ENCODE measurements at regions not wholly inside any gene's neighbourhood (a gene's known extent, or its start where the extent isn't known, plus 50 kb on each side); places are given as distances from the start of the nearest gene placed in this dataset.
A peak's percentile ranks its signal among the peaks of the same experiment; 100 is the strongest.

DNA sequence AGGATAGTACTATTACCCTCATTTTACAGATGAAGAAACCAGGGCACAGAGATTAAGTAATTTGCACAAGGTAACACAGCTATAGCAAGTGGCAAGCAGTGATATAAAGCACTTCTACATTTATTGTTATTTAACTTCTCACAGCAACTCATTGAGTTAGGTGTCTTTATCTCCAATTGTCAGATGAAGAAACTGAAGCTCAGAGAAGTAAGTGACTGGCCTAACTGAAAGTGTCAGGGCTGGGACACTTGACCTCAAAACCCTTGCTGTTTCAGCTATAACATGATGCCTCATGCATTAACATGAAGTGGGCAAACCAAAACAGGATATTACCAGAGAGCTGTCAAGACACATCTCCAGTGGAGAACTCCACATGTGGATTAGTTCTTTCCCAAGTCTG lies 65.8 kb upstream of the LEKR1 start:
- no peak overlapping the region for H3K4me2 ChIP-seq (ENCODE audit: insufficient read depth, low read length, poor library complexity, severe bottlenecking)
- no peak overlapping the region for H3K4me3 ChIP-seq (ENCODE audit: low read length in 2 of 2)
- no peak overlapping the region for H2AFZ ChIP-seq (ENCODE audit: low read length)
- peaks cover 5 to 21% of the 10 kb centered on the region in 2 donors for H3K4me1 ChIP-seq (ENCODE audit: control insufficient read depth in 2 of 2, insufficient read depth in 1 of 2, low read depth in 1 of 2, low read length in 2 of 2)
- H2AK5ac ChIP-seq (ENCODE audit: low read depth, low read length) = no peak overlapping the region
- peaks cover 0 to 2% of the 10 kb centered on the region in 2 donors for H3K9me3 ChIP-seq (replicated peaks in 1 of 2; ENCODE audit: control insufficient read depth in 2 of 2, insufficient read depth in 1 of 2, low read depth in 1 of 2, low read length in 2 of 2)
- no peak overlapping the region for H3K9ac ChIP-seq (ENCODE audit: low read depth, low read length, poor library complexity)
- no peak overlapping the region for H4K8ac ChIP-seq (ENCODE audit: low read depth, low read length)
- H3K27me3 ChIP-seq (ENCODE audit: control insufficient read depth in 3 of 3, insufficient read depth in 3 of 3, low read depth in 1 of 3, low read length in 3 of 3) = no peaks in the 10 kb centered on the region
- DNase-seq (ENCODE audit: low spot score) = no peak
- H2BK15ac ChIP-seq (ENCODE audit: low read length) = no peak overlapping the region
- no peak overlapping the region for H3K27ac ChIP-seq (replicated peaks; ENCODE audit: low read length)
- no peak overlapping the region for H2BK120ac ChIP-seq (ENCODE audit: low read depth, low read length)
- no peak overlapping the region for H3K18ac ChIP-seq (ENCODE audit: low read length)
- no peak overlapping the region for H2BK5ac ChIP-seq (ENCODE audit: low read length)
- no peak overlapping the region for H3K4ac ChIP-seq (ENCODE audit: low read length)
- H3K23ac ChIP-seq (ENCODE audit: low read depth, low read length, poor library complexity) = no peak overlapping the region
- H3K79me1 ChIP-seq (ENCODE audit: low read depth, low read length) = no peaks in the 10 kb centered on the region
- no peaks in the 10 kb centered on the region for H3K36me3 ChIP-seq (replicated peaks in 1 of 2; ENCODE audit: control insufficient read depth in 2 of 2, insufficient read depth in 2 of 2, low read length in 2 of 2)
- H2BK12ac ChIP-seq (ENCODE audit: low read length) = no peak overlapping the region
- no peak overlapping the region for H3K14ac ChIP-seq (ENCODE audit: low read length)
- no peak overlapping the region for H4K91ac ChIP-seq (ENCODE audit: low read depth, low read length, poor library complexity)

- Histone ChIP-seq H3K4me2 (ENCODE audit: insufficient read depth, low read length, poor library complexity, severe bottlenecking) (no peak overlapping the region), H3K27me3 (ENCODE audit: control insufficient read depth in 3 of 3, insufficient read depth in 3 of 3, low read depth in 1 of 3, low read length in 3 of 3) (no peaks in the 10 kb centered on the region), H3K23ac (ENCODE audit: low read depth, low read length, poor library complexity) (no peak overlapping the region), H3K4me3 (ENCODE audit: low read length in 2 of 2) (no peak overlapping the region), H2BK5ac (ENCODE audit: low read length) (no peak overlapping the region), H2BK120ac (ENCODE audit: low read depth, low read length) (no peak overlapping the region), H2AFZ (ENCODE audit: low read length) (peak overlapping the region; percentile 41), H3K18ac (ENCODE audit: low read length) (no peak overlapping the region), H3K4me1 (ENCODE audit: control insufficient read depth in 2 of 2, insufficient read depth in 1 of 2, low read depth in 1 of 2, low read length in 2 of 2) (peaks cover 5 to 21% of the 10 kb centered on the region in 2 donors), H3K4ac (ENCODE audit: low read length) (no peak overlapping the region), H4K91ac (ENCODE audit: low read depth, low read length, poor library complexity) (no peak overlapping the region), H3K9ac (ENCODE audit: low read depth, low read length, poor library complexity) (no peak overlapping the region), H3K14ac (ENCODE audit: low read length) (no peak overlapping the region), H3K36me3 (replicated peaks in 1 of 2; ENCODE audit: control insufficient read depth in 2 of 2, insufficient read depth in 2 of 2, low read length in 2 of 2) (no peaks in the 10 kb centered on the region), H2BK12ac (ENCODE audit: low read length) (no peak overlapping the region), H2AK5ac (ENCODE audit: low read depth, low read length) (no peak overlapping the region), H2BK15ac (ENCODE audit: low read length) (no peak overlapping the region), H3K27ac (replicated peaks; ENCODE audit: low read length) (no peak overlapping the region), H3K79me1 (ENCODE audit: low read depth, low read length) (no peaks in the 10 kb centered on the region), H4K8ac (ENCODE audit: low read depth, low read length) (no peak overlapping the region), H3K9me3 (replicated peaks in 1 of 2; ENCODE audit: control insufficient read depth in 2 of 2, insufficient read depth in 1 of 2, low read depth in 1 of 2, low read length in 2 of 2) (peaks cover 0 to 2% of the 10 kb centered on the region in 2 donors)
- WGBS, 2 donors (ENCODE audit: extremely low coverage in 2 of 2, insufficient read length in 2 of 2, insufficient replicate concordance in 1 of 2) = no CpG with 5 or more reads among the region's 2 CpGs
- DNase-seq (ENCODE audit: low spot score) = peak; percentile 9
Measured at GRCh38 chr3:156761007-156761406, 65.1 kb upstream of the LEKR1 start.

DNA sequence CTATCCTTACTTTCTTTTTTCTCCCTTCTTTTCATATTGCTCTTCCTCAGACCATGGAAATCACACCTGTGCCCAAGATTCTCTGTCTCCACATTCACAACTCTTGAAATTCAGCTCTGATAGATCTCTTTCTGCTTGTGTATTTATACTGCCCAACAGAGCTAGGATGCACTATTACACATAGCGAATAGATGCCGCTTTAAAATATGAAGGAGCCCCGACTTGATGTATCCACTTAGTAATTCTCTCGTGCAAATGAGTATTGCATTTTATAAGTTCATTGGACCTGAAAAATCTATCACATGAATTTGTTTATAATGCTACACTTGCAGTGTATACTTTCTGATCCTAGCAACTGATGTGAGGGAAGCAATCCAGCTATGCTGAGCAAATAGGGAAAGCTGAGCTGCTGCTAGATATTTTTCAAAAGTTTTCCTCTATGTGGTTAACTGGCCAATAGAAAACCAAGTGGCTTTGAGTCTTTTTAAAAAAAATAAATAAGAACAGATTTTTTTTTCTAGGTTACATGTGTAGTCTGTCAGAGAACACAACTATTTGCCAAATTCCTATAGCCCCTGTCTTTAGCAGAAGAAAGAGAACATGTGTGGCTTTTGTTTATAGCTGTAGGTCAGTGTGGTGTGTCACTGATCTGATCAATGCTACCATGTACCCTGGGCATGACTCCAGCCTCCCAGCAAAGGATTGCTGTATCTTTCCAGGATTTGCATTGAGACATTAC lies 64.3 kb upstream of the LEKR1 start:
- Histone ChIP-seq H3K18ac (ENCODE audit: low read length) (no peak overlapping the region), H3K27me3 (ENCODE audit: control insufficient read depth in 3 of 3, insufficient read depth in 3 of 3, low read depth in 1 of 3, low read length in 3 of 3) (no peaks in the 10 kb centered on the region), H3K36me3 (replicated peaks in 1 of 2; ENCODE audit: control insufficient read depth in 2 of 2, insufficient read depth in 2 of 2, low read length in 2 of 2) (no peaks in the 10 kb centered on the region), H2AK5ac (ENCODE audit: low read depth, low read length) (no peak overlapping the region), H3K4ac (ENCODE audit: low read length) (no peak overlapping the region), H3K4me1 (ENCODE audit: control insufficient read depth in 2 of 2, insufficient read depth in 1 of 2, low read depth in 1 of 2, low read length in 2 of 2) (peaks cover 5 to 21% of the 10 kb centered on the region in 2 donors), H3K4me2 (ENCODE audit: insufficient read depth, low read length, poor library complexity, severe bottlenecking) (no peak overlapping the region), H2BK15ac (ENCODE audit: low read length) (no peak overlapping the region), H2BK5ac (ENCODE audit: low read length) (no peak overlapping the region), H3K9me3 (replicated peaks in 1 of 2; ENCODE audit: control insufficient read depth in 2 of 2, insufficient read depth in 1 of 2, low read depth in 1 of 2, low read length in 2 of 2) (peaks cover 0 to under 1% of the 10 kb centered on the region in 2 donors), H3K23ac (ENCODE audit: low read depth, low read length, poor library complexity) (no peak overlapping the region), H3K27ac (replicated peaks; ENCODE audit: low read length) (no peak overlapping the region), H3K79me1 (ENCODE audit: low read depth, low read length) (no peaks in the 10 kb centered on the region), H3K14ac (ENCODE audit: low read length) (no peak overlapping the region), H3K4me3 (ENCODE audit: low read length in 2 of 2) (no peak overlapping the region), H2BK12ac (ENCODE audit: low read length) (no peak overlapping the region), H4K8ac (ENCODE audit: low read depth, low read length) (no peak overlapping the region), H2BK120ac (ENCODE audit: low read depth, low read length) (no peak overlapping the region), H3K9ac (ENCODE audit: low read depth, low read length, poor library complexity) (no peak overlapping the region), H2AFZ (ENCODE audit: low read length) (no peak overlapping the region), H4K91ac (ENCODE audit: low read depth, low read length, poor library complexity) (no peak overlapping the region)
- no CpG with 5 or more reads among the region's 4 CpGs for WGBS, 2 donors (ENCODE audit: extremely low coverage in 2 of 2, insufficient read length in 2 of 2, insufficient replicate concordance in 1 of 2)
- no peak for DNase-seq (ENCODE audit: low spot score)

DNA sequence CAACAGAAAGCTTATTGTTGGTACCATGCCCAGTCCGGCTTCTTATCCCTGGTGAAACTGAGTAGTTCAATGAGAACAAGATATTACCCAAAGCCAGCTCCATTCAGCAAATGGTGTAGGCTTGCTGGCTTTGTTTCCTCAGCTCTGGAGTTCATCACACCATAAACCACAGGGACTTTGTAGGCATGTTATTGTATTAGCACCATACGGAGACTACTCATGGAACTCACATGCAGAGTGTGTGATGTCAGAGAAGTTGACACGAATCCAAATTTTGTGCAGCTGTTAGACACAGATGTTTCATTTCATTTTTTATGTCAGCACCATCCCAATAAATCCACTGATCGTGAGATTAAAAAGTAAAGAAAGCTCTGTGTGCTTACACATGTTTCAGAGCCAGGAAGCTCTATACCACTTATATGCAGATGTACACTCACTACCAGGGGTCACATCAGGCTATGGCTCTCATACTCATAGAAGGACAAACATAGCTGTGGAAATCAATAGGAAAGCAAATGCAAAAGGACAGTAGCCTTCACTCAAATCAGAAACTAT lies 63.4 kb upstream of the LEKR1 start:
- Histone ChIP-seq H3K9ac (ENCODE audit: low read depth, low read length, poor library complexity) (no peak overlapping the region), H3K27ac (replicated peaks; ENCODE audit: low read length) (no peak overlapping the region), H2AK5ac (ENCODE audit: low read depth, low read length) (no peak overlapping the region), H3K18ac (ENCODE audit: low read length) (no peak overlapping the region), H2BK5ac (ENCODE audit: low read length) (no peak overlapping the region), H4K8ac (ENCODE audit: low read depth, low read length) (no peak overlapping the region), H3K79me1 (ENCODE audit: low read depth, low read length) (no peaks in the 10 kb centered on the region), H3K4me3 (ENCODE audit: low read length in 2 of 2) (no peak overlapping the region), H2BK15ac (ENCODE audit: low read length) (no peak overlapping the region), H3K9me3 (replicated peaks in 1 of 2; ENCODE audit: control insufficient read depth in 2 of 2, insufficient read depth in 1 of 2, low read depth in 1 of 2, low read length in 2 of 2) (no peaks in the 10 kb centered on the region), H4K91ac (ENCODE audit: low read depth, low read length, poor library complexity) (no peak overlapping the region), H3K4me1 (ENCODE audit: control insufficient read depth in 2 of 2, insufficient read depth in 1 of 2, low read depth in 1 of 2, low read length in 2 of 2) (peaks cover 5 to 21% of the 10 kb centered on the region in 2 donors), H3K23ac (ENCODE audit: low read depth, low read length, poor library complexity) (no peak overlapping the region), H3K4me2 (ENCODE audit: insufficient read depth, low read length, poor library complexity, severe bottlenecking) (no peak overlapping the region), H3K4ac (ENCODE audit: low read length) (no peak overlapping the region), H2BK120ac (ENCODE audit: low read depth, low read length) (no peak overlapping the region), H3K27me3 (ENCODE audit: control insufficient read depth in 3 of 3, insufficient read depth in 3 of 3, low read depth in 1 of 3, low read length in 3 of 3) (no peaks in the 10 kb centered on the region), H3K14ac (ENCODE audit: low read length) (no peak overlapping the region), H2AFZ (ENCODE audit: low read length) (no peak overlapping the region), H2BK12ac (ENCODE audit: low read length) (no peak overlapping the region), H3K36me3 (replicated peaks in 1 of 2; ENCODE audit: control insufficient read depth in 2 of 2, insufficient read depth in 2 of 2, low read length in 2 of 2) (no peaks in the 10 kb centered on the region)
- no CpG with 5 or more reads among the region's 4 CpGs for WGBS, 2 donors (ENCODE audit: extremely low coverage in 2 of 2, insufficient read length in 2 of 2, insufficient replicate concordance in 1 of 2)
- no peak for DNase-seq (ENCODE audit: low spot score)

All from neuronal stem cell (in vitro differentiated cells).